Adrenal gland (tissue), 5 donors: ENCODE measurements at regions not wholly inside any gene's neighbourhood (a gene's known extent, or its start where the extent isn't known, plus 50 kb on each side); places are given as distances from the start of the nearest gene placed in this dataset.

Source experiments
- POLR2A ChIP-seq, 2 donors: fragments of 450-650 bp; IDR thresholded peaks; one replicate each; pipeline ENCODE4 v1.6.1; 2017; ENCODE audit warnings: antibody characterized with exemption in 2 of 2, mild to moderate bottlenecking in 2 of 2, moderate library complexity in 1 of 2
- TF ChIP-seq, protein P1 (sequence below), 6 experiments: fragments of 450-650 bp in 4 of 6; fragments of 200-600 bp in 2 of 6; sonication (generic) in 1 of 6; IDR thresholded peaks; 1 replicate in 5 of 6; 2 replicates in 1 of 6; pipeline versions ENCODE4 v1.5.1 to v1.8.0; 2016 to 2021; ENCODE audit warnings: antibody characterized with exemption in 6 of 6, mild to moderate bottlenecking in 2 of 6, moderate library complexity in 1 of 6
- donor health status: DM: no; HTN: no; CAD: no.

DNA sequence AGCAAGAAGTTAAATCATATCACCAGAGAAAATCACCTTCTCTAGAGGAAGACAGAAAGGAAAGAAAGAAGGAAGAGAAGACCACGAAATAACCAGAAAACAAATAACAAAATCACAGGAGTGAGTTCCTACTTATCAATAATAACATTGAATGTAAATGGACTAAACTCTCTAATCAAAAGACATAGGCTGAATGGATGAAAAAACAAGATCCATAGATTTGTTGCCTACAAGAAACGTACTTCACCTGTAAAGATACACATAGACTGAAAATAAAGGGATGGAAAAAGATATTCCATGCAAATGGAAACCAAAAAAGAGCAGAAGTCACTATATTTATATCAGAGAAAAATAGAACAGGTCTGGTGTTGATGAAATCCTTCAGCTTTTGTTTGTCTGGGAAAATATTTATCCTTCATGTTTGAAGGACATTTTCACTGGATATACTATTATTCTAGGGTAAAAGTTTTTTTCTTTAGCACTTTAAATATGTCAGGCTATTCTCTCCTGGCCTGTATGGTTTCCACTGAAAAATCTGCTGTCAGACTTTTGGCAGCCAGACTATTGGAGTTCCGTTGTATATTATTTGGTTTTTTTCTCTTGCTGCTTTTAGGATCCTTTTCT lies 202.5 kb upstream of the DUSP10 start:
- TF ChIP-seq, protein P1, sequence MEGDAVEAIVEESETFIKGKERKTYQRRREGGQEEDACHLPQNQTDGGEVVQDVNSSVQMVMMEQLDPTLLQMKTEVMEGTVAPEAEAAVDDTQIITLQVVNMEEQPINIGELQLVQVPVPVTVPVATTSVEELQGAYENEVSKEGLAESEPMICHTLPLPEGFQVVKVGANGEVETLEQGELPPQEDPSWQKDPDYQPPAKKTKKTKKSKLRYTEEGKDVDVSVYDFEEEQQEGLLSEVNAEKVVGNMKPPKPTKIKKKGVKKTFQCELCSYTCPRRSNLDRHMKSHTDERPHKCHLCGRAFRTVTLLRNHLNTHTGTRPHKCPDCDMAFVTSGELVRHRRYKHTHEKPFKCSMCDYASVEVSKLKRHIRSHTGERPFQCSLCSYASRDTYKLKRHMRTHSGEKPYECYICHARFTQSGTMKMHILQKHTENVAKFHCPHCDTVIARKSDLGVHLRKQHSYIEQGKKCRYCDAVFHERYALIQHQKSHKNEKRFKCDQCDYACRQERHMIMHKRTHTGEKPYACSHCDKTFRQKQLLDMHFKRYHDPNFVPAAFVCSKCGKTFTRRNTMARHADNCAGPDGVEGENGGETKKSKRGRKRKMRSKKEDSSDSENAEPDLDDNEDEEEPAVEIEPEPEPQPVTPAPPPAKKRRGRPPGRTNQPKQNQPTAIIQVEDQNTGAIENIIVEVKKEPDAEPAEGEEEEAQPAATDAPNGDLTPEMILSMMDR (IDR thresholded peaks at IDR 0.05): no peak
- no peak for TF ChIP-seq POLR2A (IDR thresholded peaks at IDR 0.05)
